Fibroblast of lung (primary cell): ENCODE measurements at regions not wholly inside any gene's neighbourhood (a gene's known extent, or its start where the extent isn't known, plus 50 kb on each side); places are given as distances from the start of the nearest gene placed in this dataset.

Experiments used
- CTCF ChIP-seq, 2 donors: IDR thresholded peaks in 1 of 2; conservative IDR thresholded peaks in 1 of 2; 1 replicate in 1 of 2; 2 replicates in 1 of 2; pipeline ENCODE4 v1.5.1; 2011 to 2012; ENCODE audit warnings: low read length in 2 of 2, control low read depth in 1 of 2, inconsistent platforms in 1 of 2, low read depth in 1 of 2, mild to moderate bottlenecking in 1 of 2
- EZH2 ChIP-seq: IDR thresholded peaks from 2 replicates; pipeline ENCODE4 v1.5.1; 2012; ENCODE audit warnings: low read length, control low read depth, mild to moderate bottlenecking; ENCODE audit errors: missing control alignments

DNA sequence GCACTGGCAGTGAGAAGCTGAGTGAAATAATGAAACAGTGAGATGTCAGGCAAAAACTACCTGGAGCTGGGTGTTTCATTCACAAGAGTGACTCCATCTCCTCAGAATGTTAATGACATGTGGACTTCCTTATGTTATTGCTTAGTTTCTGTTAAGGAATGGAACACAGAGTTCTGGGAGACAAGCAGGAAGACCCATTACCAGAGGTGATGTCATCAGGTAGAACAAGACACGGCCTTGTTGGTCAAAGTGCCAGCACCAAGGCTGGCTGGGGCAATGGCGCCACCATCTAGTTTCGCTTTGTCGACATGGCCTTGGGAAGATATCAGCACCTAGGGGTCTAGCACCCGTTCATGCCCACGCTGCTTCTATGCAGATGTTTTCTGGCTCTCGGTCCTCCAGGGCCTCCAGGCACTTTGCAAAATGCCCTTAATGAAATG lies 252.2 kb downstream of the FAM43A start:
- TF ChIP-seq EZH2 (no peak), CTCF (conservative IDR thresholded peaks at IDR 0.05 in 1 of 2, IDR thresholded peaks at IDR 0.05 in 1 of 2; ENCODE audit: low read depth in 1 of 2, low read length in 2 of 2) (no peak)
